Activated naive CD8-positive, alpha-beta T cell treated with anti-CD3 and anti-CD28 coated beads, Interleukin-2, amount 10 ng/mL, durations not matched to agents 7 days and 5 days (primary cell): ENCODE measurements at regions not wholly inside any gene's neighbourhood (a gene's known extent, or its start where the extent isn't known, plus 50 kb on each side); places are given as distances from the start of the nearest gene placed in this dataset.
"Not testable (repeated sequence)": the region's sequence is repeated elsewhere in the genome, so short reads cannot be mapped to it uniquely, and the experiment has no call there.

Experiments
- ATAC-seq: fragments of 150-1000 bp; cut with Tn5 transposase; one replicate; pipeline ENCODE4 v1.10.0; 2021; ENCODE audit warnings: low read depth, moderate library complexity
- POLR2A ChIA-PET: fragments of 350-600 bp; sonication (Branson Sonifier 250); formaldehyde crosslinking; loops from one replicate; lab custom pipeline; 2021; ENCODE audit warnings: antibody characterized with exemption; lab: Charles Lee
- DNase-seq: peaks from one replicate; pipeline ENCODE4 v3.0.0; 2021
- H3K27ac Mint-ChIP-seq: one replicate; pipeline ENCODE4 v1.8.0; 2022; ENCODE audit warnings: mild to moderate bottlenecking, mixed read lengths
- H3K27me3 Mint-ChIP-seq: one replicate; pipeline ENCODE4 v1.8.0; 2022; ENCODE audit warnings: mild to moderate bottlenecking, moderate library complexity, mixed read lengths
- H3K36me3 Mint-ChIP-seq: one replicate; pipeline ENCODE4 v1.8.0; 2021; ENCODE audit warnings: mild to moderate bottlenecking, mixed read lengths
- H3K4me1 Mint-ChIP-seq: one replicate; pipeline ENCODE4 v1.8.0; 2021; ENCODE audit warnings: mixed read lengths
- H3K4me3 Mint-ChIP-seq: one replicate; pipeline ENCODE4 v1.8.0; 2022; ENCODE audit warnings: mild to moderate bottlenecking, moderate library complexity, mixed read lengths
- H3K9me3 Mint-ChIP-seq: one replicate; pipeline ENCODE4 v1.8.0; 2021; ENCODE audit warnings: mixed read lengths

GRCh38 chr12:61554268-61555008 is 705.8 kb upstream of the USP15 start:
- ATAC-seq (no peak), DNase-seq (no peak)
- no peaks in the 10 kb centered on the region for H3K36me3 Mint-ChIP-seq
- POLR2A ChIA-PET: no interaction called here
- no peaks in the 10 kb centered on the region for H3K9me3 Mint-ChIP-seq
- no peak overlapping the region for H3K27ac Mint-ChIP-seq
- no peak overlapping the region for H3K4me3 Mint-ChIP-seq
- H3K4me1 Mint-ChIP-seq: no peaks in the 10 kb centered on the region
- H3K27me3 Mint-ChIP-seq: no peaks in the 10 kb centered on the region

GRCh38 chr12:61563665-61564450 is 696.3 kb upstream of the USP15 start:
- Mint-ChIP-seq H3K4me3 (no peak overlapping the region), H3K9me3 (no peaks in the 10 kb centered on the region), H3K27me3 (no peaks in the 10 kb centered on the region), H3K27ac (no peak overlapping the region), H3K36me3 (no peaks in the 10 kb centered on the region), H3K4me1 (no peaks in the 10 kb centered on the region)
- ATAC-seq (no peak), DNase-seq (no peak)
- POLR2A ChIA-PET: no interaction called here

DNA sequence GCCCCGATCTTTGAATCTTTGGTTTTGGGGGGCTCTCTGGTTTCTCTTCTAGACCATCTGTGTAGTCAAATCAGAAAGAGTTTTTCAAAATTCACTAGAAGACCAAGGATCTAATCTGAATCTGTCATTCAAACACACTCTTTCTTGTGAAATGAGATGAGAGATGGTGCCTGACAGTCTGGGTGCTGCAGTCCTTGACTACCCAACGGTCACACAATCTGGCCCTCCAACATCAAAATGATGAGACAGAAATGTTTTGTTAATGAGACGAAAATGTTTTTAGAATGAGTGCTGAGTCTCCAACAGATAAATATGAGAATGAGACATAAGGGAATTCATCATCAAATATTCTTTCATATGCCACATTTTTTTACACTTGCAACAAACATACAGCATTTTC is 695.7 kb upstream of the USP15 start:
- no peaks in the 10 kb centered on the region for H3K9me3 Mint-ChIP-seq

GRCh38 chr12:61566183-61566582 is 694.0 kb upstream of the USP15 start:
- ATAC-seq: no peak
- no peak overlapping the region for H3K27ac Mint-ChIP-seq

More for the DNA sequence above, 695.7 kb upstream of the USP15 start:
- Mint-ChIP-seq H3K4me1 (no peaks in the 10 kb centered on the region), H3K36me3 (no peaks in the 10 kb centered on the region), H3K27me3 (no peaks in the 10 kb centered on the region), H3K4me3 (no peak overlapping the region), H3K27ac (no peak overlapping the region)
- DNase-seq: no peak
- ATAC-seq: no peak
- POLR2A ChIA-PET: no interaction called here

DNA sequence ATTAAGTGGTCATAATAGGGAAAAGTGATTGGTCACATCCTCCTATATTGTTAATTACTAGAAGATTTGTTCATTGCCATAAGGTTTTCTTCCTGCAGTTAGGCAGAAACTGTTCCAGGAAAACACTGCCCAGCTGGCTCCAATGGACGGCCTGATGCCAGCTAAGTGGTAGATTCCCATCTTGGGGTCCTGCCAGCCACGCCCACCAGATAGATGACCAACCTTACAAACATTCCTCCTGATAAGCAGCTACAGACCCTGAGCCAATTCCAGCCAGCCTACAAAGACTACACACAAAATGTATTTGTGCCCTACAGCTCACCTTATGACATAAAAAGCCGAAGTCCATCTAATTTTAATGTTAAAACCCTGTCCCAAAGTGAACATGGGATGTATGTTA is 685.9 kb upstream of the USP15 start:
- no peaks in the 10 kb centered on the region for H3K4me1 Mint-ChIP-seq
- no peak for ATAC-seq
- H3K36me3 Mint-ChIP-seq: no peaks in the 10 kb centered on the region
- no peaks in the 10 kb centered on the region for H3K9me3 Mint-ChIP-seq
- POLR2A ChIA-PET: no interaction called here
- H3K4me3 Mint-ChIP-seq: no peak overlapping the region
- DNase-seq: no peak
- H3K27ac Mint-ChIP-seq: no peak overlapping the region
- no peaks in the 10 kb centered on the region for H3K27me3 Mint-ChIP-seq

More at GRCh38 chr12:61566183-61566582, 694.0 kb upstream of the USP15 start:
- POLR2A ChIA-PET: no interaction called here
- Mint-ChIP-seq H3K4me3 (no peak overlapping the region), H3K27me3 (no peaks in the 10 kb centered on the region), H3K9me3 (no peaks in the 10 kb centered on the region), H3K36me3 (no peaks in the 10 kb centered on the region), H3K4me1 (no peaks in the 10 kb centered on the region)
- no peak for DNase-seq

DNA sequence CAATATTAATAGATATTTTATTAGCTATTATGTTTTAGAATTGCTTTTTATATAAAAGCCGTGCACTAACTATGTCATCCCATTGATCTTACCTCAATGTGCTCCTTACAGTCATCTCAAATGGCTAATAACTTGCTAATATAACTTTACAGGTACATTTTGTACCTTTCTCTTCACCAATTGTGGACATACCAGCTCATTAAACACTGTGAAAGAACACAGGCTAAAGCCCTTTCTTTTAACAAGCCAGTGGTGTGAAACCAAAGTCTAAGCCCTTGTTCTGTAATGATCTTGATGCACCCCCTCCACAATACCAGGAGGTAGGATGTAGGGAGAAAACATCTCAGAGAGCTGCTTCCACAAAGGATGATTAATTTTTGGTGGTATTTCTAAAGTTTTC is 675.3 kb upstream of the USP15 start:
- POLR2A ChIA-PET: no interaction called here
- H3K27ac Mint-ChIP-seq: no peak overlapping the region
- no peaks in the 10 kb centered on the region for H3K27me3 Mint-ChIP-seq
- DNase-seq (no peak), ATAC-seq (no peak)
- no peak overlapping the region for H3K4me3 Mint-ChIP-seq
- H3K36me3 Mint-ChIP-seq: no peaks in the 10 kb centered on the region
- no peaks in the 10 kb centered on the region for H3K4me1 Mint-ChIP-seq
- H3K9me3 Mint-ChIP-seq: peaks cover 13% of the 10 kb centered on the region

DNA sequence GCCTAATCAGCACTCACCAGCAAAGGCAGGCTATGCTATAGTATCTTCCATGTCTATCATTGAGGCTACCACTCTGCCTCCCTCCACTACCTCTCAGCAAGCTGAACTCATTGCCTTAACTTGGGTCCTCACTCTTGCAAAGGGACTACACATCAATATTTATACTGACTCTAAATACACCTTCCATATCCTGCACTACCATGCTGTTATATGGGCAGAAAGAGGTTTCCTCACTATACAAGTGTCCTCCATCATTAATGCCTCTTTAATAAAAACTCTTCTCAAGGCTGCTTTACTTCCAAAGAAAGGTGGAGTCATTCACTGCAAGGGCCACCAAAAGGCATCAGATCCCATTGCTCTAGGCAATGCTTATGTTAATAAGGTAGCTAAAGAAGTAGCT is 669.3 kb upstream of the USP15 start:
- H3K9me3 Mint-ChIP-seq: peaks cover 28% of the 10 kb centered on the region
- POLR2A ChIA-PET, DNase-seq, H3K4me3 Mint-ChIP-seq, H3K36me3 Mint-ChIP-seq, H3K27me3 Mint-ChIP-seq, H3K27ac Mint-ChIP-seq, H3K4me1 Mint-ChIP-seq, ATAC-seq: not testable (repeated sequence)

- POLR2A ChIA-PET: no interaction called here
- no peak for ATAC-seq
- H3K4me3 Mint-ChIP-seq: no peak overlapping the region
- H3K27ac Mint-ChIP-seq: no peak overlapping the region
- no peaks in the 10 kb centered on the region for H3K4me1 Mint-ChIP-seq
- H3K36me3 Mint-ChIP-seq: no peaks in the 10 kb centered on the region
- no peaks in the 10 kb centered on the region for H3K27me3 Mint-ChIP-seq
- DNase-seq: no peak
- H3K9me3 Mint-ChIP-seq: peaks cover 1% of the 10 kb centered on the region
Observed at GRCh38 chr12:61610143-61610542, 650.1 kb upstream of the USP15 start.

DNA sequence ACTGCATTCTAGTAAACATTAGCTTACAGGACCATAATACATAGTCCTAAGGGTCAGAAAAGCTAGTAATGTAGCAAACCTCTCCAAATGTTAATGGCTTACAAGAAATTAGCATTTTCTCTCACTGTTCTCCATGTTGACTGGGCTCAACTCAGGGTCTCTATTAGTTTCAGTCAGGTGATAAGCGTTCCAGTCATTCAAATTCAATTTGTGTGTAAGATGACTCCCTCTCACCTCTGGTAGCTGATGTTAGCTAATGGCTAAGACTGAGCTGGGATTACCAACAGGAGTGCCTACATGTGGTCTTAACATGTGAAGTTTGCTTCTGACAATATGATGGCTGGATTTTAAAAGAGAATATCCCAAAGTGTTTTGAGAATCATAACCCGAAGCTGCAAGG is 630.5 kb upstream of the USP15 start:
- no peak overlapping the region for H3K27ac Mint-ChIP-seq
- H3K4me1 Mint-ChIP-seq: no peaks in the 10 kb centered on the region
- no peaks in the 10 kb centered on the region for H3K9me3 Mint-ChIP-seq
- H3K36me3 Mint-ChIP-seq: no peaks in the 10 kb centered on the region
- DNase-seq (no peak), ATAC-seq (no peak)
- POLR2A ChIA-PET: no interaction called here
- H3K4me3 Mint-ChIP-seq: no peak overlapping the region
- H3K27me3 Mint-ChIP-seq: no peaks in the 10 kb centered on the region

- Mint-ChIP-seq H3K4me1 (no peaks in the 10 kb centered on the region), H3K36me3 (no peaks in the 10 kb centered on the region), H3K4me3 (no peak overlapping the region), H3K9me3 (no peaks in the 10 kb centered on the region), H3K27ac (no peak overlapping the region), H3K27me3 (no peaks in the 10 kb centered on the region)
- POLR2A ChIA-PET: no interaction called here
- ATAC-seq: no peak
- no peak for DNase-seq
Observed at GRCh38 chr12:61646639-61647038, 613.6 kb upstream of the USP15 start.

GRCh38 chr12:61647566-61647965 is 612.6 kb upstream of the USP15 start:
- Mint-ChIP-seq H3K9me3 (no peaks in the 10 kb centered on the region), H3K27me3 (no peaks in the 10 kb centered on the region), H3K4me3 (no peak overlapping the region), H3K4me1 (no peaks in the 10 kb centered on the region), H3K27ac (no peak overlapping the region), H3K36me3 (no peaks in the 10 kb centered on the region)
- POLR2A ChIA-PET: no interaction called here
- DNase-seq (no peak), ATAC-seq (no peak)

- POLR2A ChIA-PET: no interaction called here
- ATAC-seq (no peak), DNase-seq (no peak)
- H3K36me3 Mint-ChIP-seq: no peaks in the 10 kb centered on the region
- no peaks in the 10 kb centered on the region for H3K27me3 Mint-ChIP-seq
- no peak overlapping the region for H3K27ac Mint-ChIP-seq
- H3K4me3 Mint-ChIP-seq: no peak overlapping the region
- no peaks in the 10 kb centered on the region for H3K9me3 Mint-ChIP-seq
- H3K4me1 Mint-ChIP-seq: no peaks in the 10 kb centered on the region
Observed at GRCh38 chr12:61652265-61652664, 607.9 kb upstream of the USP15 start.

DNA sequence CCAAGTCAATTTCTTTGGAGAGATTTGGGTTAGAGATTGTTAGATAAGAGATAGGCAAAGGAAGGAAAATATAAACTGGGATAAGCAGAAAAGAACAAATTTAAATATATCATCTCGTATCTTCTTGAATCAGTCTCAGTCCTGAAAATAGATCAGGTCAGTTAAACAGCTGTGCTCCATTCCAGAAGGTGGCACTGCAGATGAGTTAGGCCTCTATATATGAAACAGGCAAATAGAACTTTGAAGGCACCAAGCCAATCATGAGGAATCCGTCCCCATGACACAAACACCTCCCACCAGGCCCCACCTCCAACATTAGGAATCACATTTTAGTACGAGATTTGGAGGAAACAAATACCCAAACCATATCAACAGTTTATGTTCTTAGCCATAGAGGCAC is 605.5 kb upstream of the USP15 start:
- no peaks in the 10 kb centered on the region for H3K36me3 Mint-ChIP-seq
- no peaks in the 10 kb centered on the region for H3K27me3 Mint-ChIP-seq
- ATAC-seq (no peak), DNase-seq (no peak)
- no peak overlapping the region for H3K4me3 Mint-ChIP-seq
- POLR2A ChIA-PET: no interaction called here
- H3K27ac Mint-ChIP-seq: no peak overlapping the region
- no peaks in the 10 kb centered on the region for H3K9me3 Mint-ChIP-seq
- H3K4me1 Mint-ChIP-seq: no peaks in the 10 kb centered on the region

DNA sequence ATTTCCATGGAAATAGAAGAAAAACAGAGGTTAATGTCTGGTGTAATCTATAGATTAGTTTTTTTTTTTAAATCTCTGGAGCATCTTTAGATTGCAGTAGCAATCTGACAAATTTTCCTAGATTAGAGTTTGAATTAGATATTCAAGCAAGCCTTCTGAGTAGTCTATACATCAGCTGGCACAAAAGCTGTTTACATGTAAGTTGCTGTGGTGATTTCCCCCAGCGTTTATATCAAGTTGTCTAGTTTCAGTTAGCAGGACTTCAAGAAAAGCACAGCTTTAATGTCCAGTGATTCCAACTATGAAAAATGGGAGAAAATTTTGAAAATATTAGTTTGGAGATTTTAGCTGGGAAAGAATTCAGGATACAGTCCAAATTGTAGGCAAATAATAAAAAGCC is 605.0 kb upstream of the USP15 start:
- POLR2A ChIA-PET: no interaction called here

More for the DNA sequence above, 605.0 kb upstream of the USP15 start:
- no peaks in the 10 kb centered on the region for H3K9me3 Mint-ChIP-seq
- no peaks in the 10 kb centered on the region for H3K4me1 Mint-ChIP-seq
- H3K27me3 Mint-ChIP-seq: no peaks in the 10 kb centered on the region
- DNase-seq (no peak), ATAC-seq (no peak)
- no peak overlapping the region for H3K4me3 Mint-ChIP-seq
- H3K36me3 Mint-ChIP-seq: no peaks in the 10 kb centered on the region
- H3K27ac Mint-ChIP-seq: no peak overlapping the region
